Dendritic cell treated with granulocyte-macrophage colony-stimulating factor and Interleukin-4, amounts not matched to agents 40 ng/mL and 50 ng/mL, for 4 days (primary cell): ENCODE measurements at regions not wholly inside any gene's neighbourhood (a gene's known extent, or its start where the extent isn't known, plus 50 kb on each side); places are given as distances from the start of the nearest gene placed in this dataset.

ENCODE experiments used
- H3K27ac Mint-ChIP-seq: one replicate; pipeline ENCODE4 v1.8.0; 2022; ENCODE audit warnings: mild to moderate bottlenecking, mixed read lengths
- H3K27me3 Mint-ChIP-seq: one replicate; pipeline ENCODE4 v1.8.0; 2022; ENCODE audit warnings: mild to moderate bottlenecking, mixed read lengths
- H3K36me3 Mint-ChIP-seq: one replicate; pipeline ENCODE4 v1.8.0; 2022; ENCODE audit warnings: low read depth, mixed read lengths
- H3K4me1 Mint-ChIP-seq: one replicate; pipeline ENCODE4 v1.8.0; 2022; ENCODE audit warnings: low read depth, mixed read lengths
- H3K4me3 Mint-ChIP-seq: one replicate; pipeline ENCODE4 v1.8.0; 2022; ENCODE audit warnings: mild to moderate bottlenecking, moderate library complexity, mixed read lengths
- H3K9me3 Mint-ChIP-seq: one replicate; pipeline ENCODE4 v1.8.0; 2022; ENCODE audit warnings: mixed read lengths
- intact Hi-C: fragments of 100-400 bp; cut with micrococcal nuclease; formaldehyde crosslinking; loops from one replicate; pipeline ENCODE4 v1.15.0; 2022

- Mint-ChIP-seq H3K27me3 (peaks cover 6% of the 10 kb centered on the region), H3K4me3 (no peak overlapping the region), H3K4me1 (no peaks in the 10 kb centered on the region), H3K36me3 (no peaks in the 10 kb centered on the region), H3K9me3 (no peaks in the 10 kb centered on the region), H3K27ac (no peak overlapping the region)
- intact Hi-C loops, result no loop called here
Measured at GRCh38 chr7:95718577-95719410, 53.6 kb upstream of the DYNC1I1 start.

DNA sequence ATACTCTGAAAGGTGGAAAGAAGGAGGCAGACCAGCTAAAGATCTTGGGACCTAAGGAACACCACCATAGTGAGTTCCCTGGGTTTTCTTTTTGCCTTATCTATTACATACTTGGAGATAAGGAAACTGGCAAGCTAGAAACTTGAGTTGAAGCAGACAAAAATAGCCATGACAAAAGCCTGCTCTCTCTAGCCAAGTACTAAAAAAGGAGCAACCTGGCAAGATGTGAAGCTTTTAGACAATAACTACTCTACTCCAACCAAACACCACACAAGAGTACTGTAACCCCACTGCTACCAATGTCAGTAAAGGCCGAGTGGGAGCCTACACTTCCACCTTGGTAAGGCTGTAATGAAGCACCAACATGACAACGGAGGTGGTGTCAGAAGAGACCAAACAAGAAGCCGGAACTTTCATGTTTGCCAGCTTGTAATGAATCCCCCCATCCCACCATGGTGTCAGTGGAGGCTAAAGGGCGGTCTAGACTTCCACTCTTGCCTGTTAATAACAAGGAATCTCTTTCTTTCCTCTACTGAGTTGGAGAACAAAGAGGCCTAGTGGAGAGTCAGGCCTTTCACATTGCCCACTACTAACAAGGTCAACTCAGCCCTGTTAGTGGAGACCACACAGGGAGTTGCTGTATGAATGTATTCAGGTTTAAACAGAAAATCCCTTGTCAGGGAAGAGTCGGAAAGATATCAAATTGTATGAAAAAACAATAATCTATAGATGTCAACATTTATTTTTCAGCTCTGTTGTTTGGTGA lies 55.8 kb upstream of the DYNC1I1 start:
- H3K4me3 Mint-ChIP-seq, result no peak overlapping the region
- intact Hi-C loops, result no loop called here

DNA sequence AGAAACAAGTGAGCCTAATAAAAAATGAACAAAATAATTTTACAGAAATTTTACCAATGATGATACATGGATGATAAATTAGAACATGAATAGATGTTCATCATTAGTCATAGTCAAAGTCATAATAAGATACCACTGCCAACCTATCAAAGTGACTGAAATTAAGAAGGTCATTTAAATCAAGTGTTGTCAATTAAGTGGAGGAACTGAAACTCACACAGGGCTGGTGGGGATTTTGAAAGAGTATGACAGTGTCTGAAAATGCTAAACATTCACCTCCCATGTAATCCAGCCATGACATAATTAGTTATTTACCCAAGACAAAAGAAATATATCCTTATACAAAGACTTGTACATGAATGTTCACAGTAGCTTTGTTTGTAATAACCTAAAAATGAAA lies 57.1 kb upstream of the DYNC1I1 start:
- Mint-ChIP-seq H3K9me3 (no peaks in the 10 kb centered on the region), H3K27me3 (no peaks in the 10 kb centered on the region), H3K27ac (no peak overlapping the region), H3K36me3 (no peaks in the 10 kb centered on the region), H3K4me3 (no peak overlapping the region), H3K4me1 (no peaks in the 10 kb centered on the region)
- intact Hi-C loops, result no loop called here

More for the DNA sequence above, 55.8 kb upstream of the DYNC1I1 start:
- H3K4me1 Mint-ChIP-seq, result no peaks in the 10 kb centered on the region
- H3K27ac Mint-ChIP-seq, result no peak overlapping the region
- H3K36me3 Mint-ChIP-seq, result no peaks in the 10 kb centered on the region
- no peaks in the 10 kb centered on the region for H3K9me3 Mint-ChIP-seq
- H3K27me3 Mint-ChIP-seq, result no peaks in the 10 kb centered on the region

DNA sequence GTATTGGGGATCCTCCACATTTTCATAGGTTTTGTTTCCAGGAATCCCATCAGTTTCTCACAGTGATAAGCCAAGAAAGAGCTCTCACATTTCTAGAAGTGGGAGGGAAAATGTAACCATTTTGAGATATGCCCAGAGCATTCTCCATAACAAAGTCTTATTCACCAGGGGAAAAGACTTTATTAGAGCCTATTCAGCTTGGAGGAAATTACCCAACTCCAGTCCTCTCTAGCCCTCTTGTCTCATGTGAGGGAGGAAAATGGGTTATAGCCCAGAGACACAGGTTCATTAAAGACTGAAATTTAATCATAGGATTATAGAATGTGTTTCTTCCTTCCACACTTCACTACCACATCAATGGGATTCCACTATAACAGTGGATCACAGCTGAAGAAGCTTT lies 61.6 kb upstream of the DYNC1I1 start:
- Mint-ChIP-seq H3K36me3 (no peaks in the 10 kb centered on the region), H3K9me3 (peaks cover 18% of the 10 kb centered on the region), H3K27me3 (no peaks in the 10 kb centered on the region), H3K27ac (no peak overlapping the region), H3K4me1 (no peaks in the 10 kb centered on the region), H3K4me3 (no peak overlapping the region)
- intact Hi-C loops, result no loop called here

DNA sequence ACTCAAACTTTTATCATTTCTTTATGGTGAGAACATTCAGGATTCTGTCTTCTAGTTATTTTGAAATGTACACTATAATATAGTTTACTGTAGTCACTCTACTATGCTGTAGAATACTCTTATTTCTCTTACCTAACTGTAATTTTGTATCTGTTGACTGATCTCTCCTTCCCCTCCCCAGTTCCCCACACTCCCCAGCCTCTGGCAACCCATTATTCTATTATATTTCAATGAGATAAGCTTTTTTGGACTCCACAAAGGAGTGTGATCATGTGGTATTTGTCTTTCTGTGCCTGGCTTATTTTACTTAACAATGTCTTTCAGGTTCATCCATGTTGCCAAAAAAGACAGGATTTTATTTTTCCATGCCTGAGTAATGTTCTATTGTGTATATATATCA lies 71.4 kb upstream of the DYNC1I1 start:
- Mint-ChIP-seq H3K4me3 (no peak overlapping the region), H3K4me1 (no peaks in the 10 kb centered on the region), H3K9me3 (peaks cover 18% of the 10 kb centered on the region), H3K36me3 (no peaks in the 10 kb centered on the region), H3K27me3 (peaks cover 9% of the 10 kb centered on the region), H3K27ac (no peak overlapping the region)
- intact Hi-C loops, result no loop called here

- H3K27ac Mint-ChIP-seq, result no peak overlapping the region
- no peak overlapping the region for H3K4me3 Mint-ChIP-seq
- no peaks in the 10 kb centered on the region for H3K36me3 Mint-ChIP-seq
- no peaks in the 10 kb centered on the region for H3K9me3 Mint-ChIP-seq
- intact Hi-C loops, result no loop called here
- H3K27me3 Mint-ChIP-seq, result peaks cover 6% of the 10 kb centered on the region
- no peaks in the 10 kb centered on the region for H3K4me1 Mint-ChIP-seq
Measured at GRCh38 chr7:95694334-95694733, 78.0 kb upstream of the DYNC1I1 start.

- Mint-ChIP-seq H3K4me3 (no peak overlapping the region), H3K27me3 (peaks cover 6% of the 10 kb centered on the region), H3K27ac (no peak overlapping the region), H3K9me3 (no peaks in the 10 kb centered on the region), H3K36me3 (no peaks in the 10 kb centered on the region), H3K4me1 (no peaks in the 10 kb centered on the region)
- intact Hi-C loops, result no loop called here
Measured at GRCh38 chr7:95693551-95694333, 78.6 kb upstream of the DYNC1I1 start.

DNA sequence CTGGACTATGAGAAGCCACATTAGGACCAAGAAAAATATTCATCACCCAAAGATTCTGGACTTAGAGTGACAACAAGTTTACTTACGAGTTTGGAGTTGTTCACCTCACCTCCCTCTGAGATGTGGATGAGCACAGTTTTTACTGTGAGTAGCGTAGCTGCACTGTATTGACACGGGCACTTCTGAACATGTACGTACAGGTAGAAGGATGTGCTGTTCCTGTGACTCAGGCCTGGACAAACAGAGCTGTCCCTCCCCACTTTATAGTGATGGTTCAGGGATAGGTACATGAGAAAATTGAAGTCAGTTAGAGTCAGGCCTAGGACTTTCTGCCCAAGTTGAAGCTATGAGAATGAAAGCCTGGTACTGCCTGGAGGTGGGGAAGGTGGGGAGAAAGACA lies 80.9 kb upstream of the DYNC1I1 start:
- H3K9me3 Mint-ChIP-seq, result no peaks in the 10 kb centered on the region
- H3K36me3 Mint-ChIP-seq, result no peaks in the 10 kb centered on the region
- H3K4me3 Mint-ChIP-seq, result no peak overlapping the region
- H3K27me3 Mint-ChIP-seq, result peaks cover 5% of the 10 kb centered on the region
- H3K27ac Mint-ChIP-seq, result no peak overlapping the region
- H3K4me1 Mint-ChIP-seq, result no peaks in the 10 kb centered on the region
- intact Hi-C loops, result no loop called here

DNA sequence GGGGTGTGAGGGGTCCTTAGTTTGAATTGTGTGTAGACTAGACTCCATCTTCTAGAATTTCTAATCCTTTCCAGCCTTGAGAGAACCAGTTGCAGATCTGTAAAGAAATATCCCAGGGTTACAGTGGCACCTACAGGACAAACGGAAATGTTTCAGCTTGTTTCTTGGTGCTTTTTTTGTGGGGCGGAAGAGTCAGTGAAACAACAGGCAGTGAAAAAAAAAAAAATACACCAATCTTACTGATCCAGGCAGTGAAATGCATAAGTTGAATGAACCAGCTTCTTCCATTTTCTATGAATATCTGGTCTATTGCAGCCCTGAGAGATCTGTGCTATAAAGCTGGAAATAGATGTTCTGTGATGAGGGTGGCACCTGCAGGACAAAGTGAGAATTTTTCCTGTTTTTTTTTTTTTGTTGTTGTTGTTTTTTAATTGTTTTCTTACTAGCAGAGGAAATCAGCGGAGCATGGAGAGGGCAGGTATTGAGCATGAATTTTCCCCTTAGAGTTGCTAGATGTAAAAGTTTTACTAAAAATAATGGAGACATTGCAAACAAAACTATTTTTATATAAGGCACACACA lies 81.9 kb upstream of the DYNC1I1 start:
- H3K4me3 Mint-ChIP-seq, result no peak overlapping the region
- no peaks in the 10 kb centered on the region for H3K9me3 Mint-ChIP-seq
- no peaks in the 10 kb centered on the region for H3K36me3 Mint-ChIP-seq
- intact Hi-C loops, result loop anchor here (1.0 kb wide), 1 partner anchor 178 kb away; no protein-coding TSS in a partner anchor
- no peaks in the 10 kb centered on the region for H3K27me3 Mint-ChIP-seq
- H3K27ac Mint-ChIP-seq, result no peak overlapping the region
- no peaks in the 10 kb centered on the region for H3K4me1 Mint-ChIP-seq

DNA sequence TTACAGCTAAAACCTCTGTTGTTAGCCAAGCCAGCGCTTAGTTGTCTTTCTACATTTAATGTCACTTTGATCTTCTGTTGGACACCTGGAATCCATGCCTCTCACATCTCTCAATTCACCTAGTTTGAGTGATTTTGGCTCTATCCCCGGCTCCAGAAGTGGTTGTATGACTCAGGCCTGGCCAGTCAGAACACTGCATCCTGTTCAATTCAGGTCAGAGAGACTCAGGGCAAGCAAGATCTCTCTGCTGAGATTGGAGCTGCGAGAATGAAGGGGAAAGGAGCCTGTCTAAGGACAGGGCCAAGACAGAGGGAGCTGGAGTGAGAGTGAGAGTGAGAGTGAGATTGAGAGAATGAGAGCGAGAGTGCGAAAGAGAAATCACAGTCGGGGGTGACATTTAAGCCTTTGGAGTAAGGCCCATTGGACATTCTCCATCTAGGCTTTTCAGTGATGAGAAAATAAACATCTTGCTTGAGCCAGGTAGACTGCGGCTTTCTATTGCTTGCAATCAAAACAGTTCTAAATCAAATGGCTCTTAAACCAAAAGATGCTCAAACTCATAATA lies 83.3 kb upstream of the DYNC1I1 start:
- H3K27me3 Mint-ChIP-seq, result no peaks in the 10 kb centered on the region
- no peaks in the 10 kb centered on the region for H3K9me3 Mint-ChIP-seq
- no peaks in the 10 kb centered on the region for H3K4me1 Mint-ChIP-seq
- no peaks in the 10 kb centered on the region for H3K36me3 Mint-ChIP-seq
- H3K27ac Mint-ChIP-seq, result no peak overlapping the region
- no peak overlapping the region for H3K4me3 Mint-ChIP-seq
- intact Hi-C loops, result no loop called here

DNA sequence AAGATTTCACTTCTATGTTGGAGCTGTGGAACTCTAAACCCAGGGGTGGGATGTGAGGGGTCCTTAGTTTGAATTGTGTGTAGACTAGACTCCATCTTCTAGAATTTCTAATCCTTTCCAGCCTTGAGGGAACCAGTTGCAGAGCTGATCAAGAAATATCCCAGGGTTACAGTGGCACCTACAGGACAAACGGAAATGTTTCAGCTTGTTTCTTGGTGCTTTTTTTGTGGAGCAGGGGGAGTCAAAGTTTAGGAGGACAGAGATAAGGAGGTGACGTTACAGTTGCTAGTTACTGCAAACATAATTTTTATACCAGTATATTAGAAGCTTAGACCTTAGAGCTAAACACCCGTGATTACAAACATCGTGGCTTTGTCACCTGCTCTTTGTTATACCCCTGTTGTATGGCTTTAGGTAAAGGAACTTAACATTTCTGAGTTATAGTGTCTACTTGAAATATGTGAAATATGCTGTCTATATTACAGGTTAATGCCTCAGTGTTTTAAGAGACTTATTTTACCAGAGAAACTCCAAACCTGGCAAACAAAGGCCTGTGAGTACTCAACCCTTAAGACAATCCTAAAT lies 84.5 kb upstream of the DYNC1I1 start:
- Mint-ChIP-seq H3K27ac (no peak overlapping the region), H3K9me3 (no peaks in the 10 kb centered on the region), H3K36me3 (no peaks in the 10 kb centered on the region), H3K27me3 (no peaks in the 10 kb centered on the region), H3K4me3 (no peak overlapping the region), H3K4me1 (no peaks in the 10 kb centered on the region)
- intact Hi-C loops, result no loop called here

GRCh38 chr7:95686109-95686508 lies 86.2 kb upstream of the DYNC1I1 start:
- intact Hi-C loops, result no loop called here
- no peak overlapping the region for H3K27ac Mint-ChIP-seq
- no peaks in the 10 kb centered on the region for H3K36me3 Mint-ChIP-seq
- H3K4me1 Mint-ChIP-seq, result peaks cover 3% of the 10 kb centered on the region
- H3K9me3 Mint-ChIP-seq, result no peaks in the 10 kb centered on the region
- no peaks in the 10 kb centered on the region for H3K27me3 Mint-ChIP-seq
- H3K4me3 Mint-ChIP-seq, result no peak overlapping the region

DNA sequence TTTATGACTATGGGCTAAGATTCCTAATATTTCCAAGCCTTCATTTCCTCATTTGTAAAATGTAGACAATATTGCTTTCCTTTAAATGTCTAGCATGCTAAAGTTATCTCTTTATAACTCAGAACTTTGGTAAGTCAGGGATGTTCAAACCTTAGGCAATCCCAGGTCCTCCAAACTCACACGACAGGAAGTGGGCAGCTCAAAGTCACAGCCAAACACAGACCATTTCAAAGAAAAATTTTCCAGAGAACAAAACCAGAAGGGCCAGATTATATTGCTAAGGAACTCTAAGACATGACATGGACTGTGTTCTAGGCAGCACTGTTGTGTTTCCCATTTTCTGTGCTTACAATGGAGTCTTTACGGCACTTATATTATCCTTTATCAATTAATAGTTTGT lies 87.8 kb upstream of the DYNC1I1 start:
- Mint-ChIP-seq H3K4me1 (peaks cover 8% of the 10 kb centered on the region), H3K27ac (no peak overlapping the region), H3K9me3 (no peaks in the 10 kb centered on the region), H3K36me3 (no peaks in the 10 kb centered on the region), H3K4me3 (no peak overlapping the region), H3K27me3 (no peaks in the 10 kb centered on the region)
- intact Hi-C loops, result loop anchor here (1.0 to 5.0 kb wide), 3 partner anchors 87 to 157 kb away; partner anchors contain the start of gene PDK4
